ENCODE measurements at regions not wholly inside any gene's neighbourhood (a gene's known extent, or its start where the extent isn't known, plus 50 kb on each side); places are given as distances from the start of the nearest gene placed in this dataset.

GRCh38 chr6:41409489-41409888 is 74.1 kb downstream of the NCR2 start:
- intact Hi-C loops (cut with DNase I; ENCODE audit: low total_unique reads), result no loop called here
- TF ChIP-seq CTCF (IDR thresholded peaks at IDR 0.05), result no peak
- no peak overlapping the region for H3K4me3 ChIP-seq (ENCODE audit: low read depth, poor library complexity, severe bottlenecking)
- 84 to 88% methylated on average over 5 of the region's 5 CpGs for WGBS, 2 donors
- no peak for DNase-seq (ENCODE audit: low spot score in 2 of 2)

- no peak for DNase-seq (ENCODE audit: low spot score in 2 of 2)
- no peak overlapping the region for H3K4me3 ChIP-seq (ENCODE audit: low read depth, poor library complexity, severe bottlenecking)
- no peak for TF ChIP-seq POLR2A (IDR thresholded peaks at IDR 0.05)
- TF ChIP-seq CTCF (IDR thresholded peaks at IDR 0.05), result no peak
- 63 to 71% methylated on average over 5 of the region's 5 CpGs for WGBS, 2 donors
- intact Hi-C loops (cut with DNase I; ENCODE audit: low total_unique reads), result no loop called here
Measured at GRCh38 chr6:41411961-41412360, 76.6 kb downstream of the NCR2 start.

- intact Hi-C loops (cut with DNase I; ENCODE audit: low total_unique reads), result no loop called here
- DNase-seq (ENCODE audit: low spot score in 2 of 2), result no peak
- TF ChIP-seq CTCF (IDR thresholded peaks at IDR 0.05) (no peak), POLR2A (IDR thresholded peaks at IDR 0.05) (no peak)
- WGBS, 2 donors, result 62 to 78% methylated on average over 11 of the region's 11 CpGs
- H3K4me3 ChIP-seq (ENCODE audit: low read depth, poor library complexity, severe bottlenecking), result no peak overlapping the region
Measured at GRCh38 chr6:41413250-41413649, 77.8 kb downstream of the NCR2 start.

GRCh38 chr6:41416501-41416837 is 81.1 kb downstream of the NCR2 start:
- no peak for DNase-seq (ENCODE audit: low spot score in 2 of 2)
- intact Hi-C loops (cut with DNase I; ENCODE audit: low total_unique reads), result loop anchor here (5.0 kb wide), 1 partner anchor 166 kb away; no protein-coding TSS in a partner anchor
- TF ChIP-seq CTCF (IDR thresholded peaks at IDR 0.05) (no peak), POLR2A (IDR thresholded peaks at IDR 0.05) (no peak)
- WGBS, 2 donors, result 63 to 64% methylated on average over 6 of the region's 6 CpGs
- H3K4me3 ChIP-seq (ENCODE audit: low read depth, poor library complexity, severe bottlenecking), result no peak overlapping the region

GRCh38 chr6:41418741-41419140 is 83.3 kb downstream of the NCR2 start:
- DNase-seq (ENCODE audit: low spot score in 2 of 2), result no peak
- TF ChIP-seq CTCF (IDR thresholded peaks at IDR 0.05), result no peak
- no peak for TF ChIP-seq POLR2A (IDR thresholded peaks at IDR 0.05)
- intact Hi-C loops (cut with DNase I; ENCODE audit: low total_unique reads), result loop anchor here (5.0 kb wide), 1 partner anchor 164 kb away; no protein-coding TSS in a partner anchor
- WGBS, 2 donors, result 85 to 93% methylated on average over 2 of the region's 2 CpGs
- H3K4me3 ChIP-seq (ENCODE audit: low read depth, poor library complexity, severe bottlenecking), result no peak overlapping the region

- TF ChIP-seq POLR2A (IDR thresholded peaks at IDR 0.05) (no peak), CTCF (IDR thresholded peaks at IDR 0.05) (no peak)
- intact Hi-C loops (cut with DNase I; ENCODE audit: low total_unique reads), result loop anchor here (5.0 kb wide), 1 partner anchor 163 kb away; no protein-coding TSS in a partner anchor
- WGBS, 2 donors, result 92% methylated on average over 3 of the region's 3 CpGs
- no peak for DNase-seq (ENCODE audit: low spot score in 2 of 2)
- no peak overlapping the region for H3K4me3 ChIP-seq (ENCODE audit: low read depth, poor library complexity, severe bottlenecking)
Measured at GRCh38 chr6:41419385-41419784, 84.0 kb downstream of the NCR2 start.
